Adipocyte (in vitro differentiated cells): ENCODE measurements at regions not wholly inside any gene's neighbourhood (a gene's known extent, or its start where the extent isn't known, plus 50 kb on each side); places are given as distances from the start of the nearest gene placed in this dataset.
A peak's percentile ranks its signal among the peaks of the same experiment; 100 is the strongest.

Source experiments
- DNase-seq: peaks from one replicate; pipeline ENCODE4 v3.0.0-alpha.2; 2015; ENCODE audit warnings: low read depth
- H3K27me3 ChIP-seq: replicated peaks from 2 replicates; pipeline ENCODE4 v1.7.0; 2013; ENCODE audit warnings: mild to moderate bottlenecking, low read length, moderate library complexity; ENCODE audit not compliant: control insufficient read depth, insufficient read depth
- H3K36me3 ChIP-seq: 2 replicates; pipeline ENCODE4 v1.7.0; 2013; ENCODE audit warnings: low read length, mild to moderate bottlenecking, moderate library complexity; ENCODE audit not compliant: control insufficient read depth, insufficient read depth, severe bottlenecking
- H3K4me1 ChIP-seq: 2 replicates; pipeline ENCODE4 v1.7.0; 2013; ENCODE audit warnings: mild to moderate bottlenecking, low read length, moderate library complexity; ENCODE audit not compliant: control insufficient read depth, insufficient read depth
- H3K4me3 ChIP-seq: 2 replicates; pipeline ENCODE4 v1.7.0; 2013; ENCODE audit warnings: mild to moderate bottlenecking, low read length, moderate library complexity
- H3K9ac ChIP-seq: 2 replicates; pipeline ENCODE4 v1.7.0; 2013; ENCODE audit warnings: mild to moderate bottlenecking, low read length, moderate library complexity
- H3K9me3 ChIP-seq: 2 replicates; pipeline ENCODE4 v1.7.0; 2013; ENCODE audit warnings: mild to moderate bottlenecking, low read length, moderate library complexity; ENCODE audit not compliant: control insufficient read depth

DNA sequence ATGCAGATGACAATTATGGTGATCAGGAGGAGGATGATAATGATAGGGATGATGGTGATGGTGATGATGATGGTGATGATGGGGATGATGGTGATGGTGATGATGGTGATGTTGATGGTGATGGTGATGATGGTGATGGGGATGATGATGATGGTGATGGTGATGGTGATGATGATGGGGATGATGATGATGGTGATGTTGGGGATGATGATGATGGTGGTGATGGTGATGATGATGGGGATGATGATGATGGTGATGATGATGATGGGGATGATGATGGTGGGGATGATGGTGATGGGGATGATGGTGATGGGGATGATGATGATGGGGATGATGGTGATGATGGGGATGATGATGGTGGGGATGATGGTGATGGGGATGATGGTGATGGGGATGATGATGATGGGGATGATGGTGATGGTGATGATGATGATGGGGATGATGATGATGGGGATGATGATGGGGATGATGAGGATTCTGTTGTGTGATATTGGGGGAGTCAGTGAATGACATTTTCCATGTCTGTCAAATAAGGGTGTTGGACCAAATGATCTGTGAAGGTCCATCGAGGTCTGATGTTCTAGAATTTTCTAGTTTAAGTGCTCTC lies 65.6 kb upstream of the RPL11 start:
- H3K4me3 ChIP-seq: no peak overlapping the region
- DNase-seq: no peak
- no peaks in the 10 kb centered on the region for H3K36me3 ChIP-seq
- peaks cover 9% of the 10 kb centered on the region for H3K27me3 ChIP-seq
- no peaks in the 10 kb centered on the region for H3K4me1 ChIP-seq
- H3K9ac ChIP-seq: no peak overlapping the region
- H3K9me3 ChIP-seq: no peaks in the 10 kb centered on the region

DNA sequence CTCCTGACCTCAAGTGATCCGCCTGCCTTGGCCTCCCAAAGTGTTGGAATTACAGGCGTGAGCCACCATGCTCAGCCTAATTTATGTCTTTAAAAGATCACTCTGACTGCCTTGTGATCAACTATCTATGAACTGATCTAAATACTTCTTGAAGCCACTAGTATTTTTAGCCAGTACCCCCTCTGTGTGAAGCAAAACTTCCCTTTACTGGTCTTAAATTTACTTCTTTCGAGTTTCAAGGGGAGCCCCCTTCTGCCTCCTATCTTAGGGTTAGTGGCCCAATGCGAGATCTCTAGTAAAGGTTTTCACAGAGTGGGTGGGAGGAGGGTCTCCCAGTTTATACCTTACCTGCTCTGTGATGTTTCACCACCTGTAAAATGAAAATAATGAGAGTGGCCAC lies 66.1 kb upstream of the RPL11 start:
- H3K36me3 ChIP-seq: no peaks in the 10 kb centered on the region
- H3K9ac ChIP-seq: no peak overlapping the region
- DNase-seq: no peak
- H3K4me3 ChIP-seq: no peak overlapping the region
- no peaks in the 10 kb centered on the region for H3K9me3 ChIP-seq
- peaks cover 13% of the 10 kb centered on the region for H3K27me3 ChIP-seq
- H3K4me1 ChIP-seq: no peaks in the 10 kb centered on the region

DNA sequence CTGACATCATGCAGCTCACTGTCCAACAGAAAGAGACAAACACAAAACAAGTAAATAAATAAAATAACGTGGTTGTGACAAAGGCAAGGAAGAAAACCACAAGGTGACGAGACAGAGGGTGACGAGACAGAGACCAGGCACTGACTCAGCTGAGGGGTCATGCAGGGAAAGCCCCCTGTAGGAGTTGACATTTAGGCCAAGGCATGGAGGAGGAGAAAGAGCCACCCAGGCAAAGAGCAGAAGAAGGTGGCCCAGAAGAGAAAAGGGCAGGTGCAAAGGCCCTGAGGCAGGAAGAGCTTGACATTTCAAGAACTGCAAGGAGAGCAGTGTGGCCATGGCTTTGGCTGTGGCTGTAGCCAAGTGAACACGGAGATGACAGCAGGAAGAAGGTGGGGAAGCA lies 65.1 kb upstream of the ID3 start:
- H3K36me3 ChIP-seq: no peaks in the 10 kb centered on the region
- no peak overlapping the region for H3K4me3 ChIP-seq
- peaks cover 22% of the 10 kb centered on the region for H3K27me3 ChIP-seq
- no peak overlapping the region for H3K9ac ChIP-seq
- no peaks in the 10 kb centered on the region for H3K9me3 ChIP-seq
- DNase-seq: no peak
- no peaks in the 10 kb centered on the region for H3K4me1 ChIP-seq

DNA sequence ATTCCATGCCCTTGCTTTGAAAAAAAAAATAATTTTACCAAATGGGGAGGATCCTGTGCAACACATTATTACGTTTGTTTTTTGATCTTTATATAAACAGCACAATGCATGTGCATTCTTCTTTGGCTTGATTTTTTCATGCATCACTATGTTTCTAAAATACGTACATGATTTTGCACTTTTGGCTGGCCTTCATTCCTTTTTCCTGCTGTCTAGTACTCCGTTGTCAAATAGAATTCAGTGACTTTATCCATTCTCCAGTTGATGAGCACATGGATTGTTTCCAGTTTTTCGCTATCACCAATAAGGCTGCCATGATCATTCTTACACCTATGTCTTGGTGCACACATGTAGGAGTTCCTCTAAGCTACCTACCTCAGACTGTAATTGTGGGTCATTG lies 63.0 kb upstream of the ID3 start:
- no peaks in the 10 kb centered on the region for H3K9me3 ChIP-seq
- no peak overlapping the region for H3K4me3 ChIP-seq
- H3K9ac ChIP-seq: no peak overlapping the region

DNA sequence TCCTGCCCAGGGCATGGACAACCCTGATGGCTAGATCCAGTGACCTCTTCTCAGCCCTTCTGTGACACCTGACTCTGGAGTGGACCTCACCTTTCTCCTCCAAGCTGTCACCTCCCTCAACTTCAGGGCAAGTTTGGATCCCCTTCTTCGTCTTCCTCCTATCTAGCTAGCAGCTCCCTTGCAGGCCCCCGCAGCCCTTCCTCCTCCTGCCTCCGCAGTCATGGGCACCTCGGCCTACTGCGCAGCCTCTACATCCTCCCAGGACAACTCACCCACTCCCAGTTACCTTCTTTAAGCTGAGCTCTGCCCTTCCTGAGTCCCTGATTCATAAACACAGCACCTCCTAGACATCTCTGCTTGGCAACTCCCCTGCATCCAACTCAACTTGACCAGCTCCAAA lies 61.3 kb upstream of the ID3 start:
- Histone ChIP-seq H3K4me1 (no peaks in the 10 kb centered on the region), H3K27me3 (peaks cover 32% of the 10 kb centered on the region), H3K36me3 (no peaks in the 10 kb centered on the region), H3K9me3 (no peaks in the 10 kb centered on the region), H3K4me3 (no peak overlapping the region), H3K9ac (no peak overlapping the region)
- DNase-seq: no peak

More for the DNA sequence above, 63.0 kb upstream of the ID3 start:
- Histone ChIP-seq H3K27me3 (peaks cover 25% of the 10 kb centered on the region), H3K4me1 (no peaks in the 10 kb centered on the region), H3K36me3 (no peaks in the 10 kb centered on the region)
- no peak for DNase-seq

DNA sequence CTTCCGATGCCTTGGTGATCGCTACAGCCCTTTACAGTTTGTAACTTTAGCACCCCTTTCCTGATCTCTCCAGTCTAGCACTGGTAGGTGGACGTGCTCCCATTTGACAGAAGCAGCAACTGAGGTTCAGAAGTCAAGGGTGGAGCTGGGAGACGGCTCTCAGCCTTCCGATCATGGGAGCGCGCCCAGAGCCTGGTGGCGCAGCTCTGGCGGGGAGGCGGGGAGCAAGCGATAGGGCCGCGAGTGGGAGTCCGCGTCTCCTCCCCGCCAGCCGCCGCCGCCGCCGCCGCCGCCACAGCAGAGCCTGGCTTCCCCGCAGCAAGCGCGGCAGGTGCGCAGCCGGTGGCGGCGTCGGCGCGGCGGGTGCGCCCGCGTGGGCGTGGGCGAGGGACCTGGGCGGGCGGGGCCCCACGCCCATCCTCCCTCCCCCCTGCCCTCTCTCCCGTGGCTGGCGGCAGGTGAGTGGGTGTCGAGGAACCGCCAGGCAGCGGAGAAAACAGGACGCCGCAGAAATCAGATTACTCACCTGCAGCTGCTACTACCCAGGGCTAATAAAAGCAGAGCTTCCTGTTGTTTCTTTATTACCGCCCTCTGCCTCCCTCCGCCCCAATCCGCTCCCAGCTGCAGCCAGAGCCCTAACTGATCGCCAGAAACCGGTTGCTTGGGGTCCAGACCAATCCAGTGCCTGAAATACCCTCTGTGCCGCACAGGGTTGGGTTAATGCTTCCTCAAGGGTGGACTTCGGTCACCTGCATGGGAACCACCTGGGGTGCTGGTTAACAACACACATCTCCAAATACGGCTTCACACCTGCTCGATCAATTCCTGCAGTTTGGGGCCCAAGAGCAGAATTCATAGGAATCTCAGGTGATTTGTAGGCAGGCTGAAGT lies 60.2 kb upstream of the ID3 start:
- peak; percentile 26 for DNase-seq
- no peaks in the 10 kb centered on the region for H3K9me3 ChIP-seq
- H3K4me3 ChIP-seq: no peak overlapping the region
- H3K27me3 ChIP-seq: peaks cover 38% of the 10 kb centered on the region
- no peaks in the 10 kb centered on the region for H3K36me3 ChIP-seq
- no peaks in the 10 kb centered on the region for H3K4me1 ChIP-seq
- no peak overlapping the region for H3K9ac ChIP-seq

DNA sequence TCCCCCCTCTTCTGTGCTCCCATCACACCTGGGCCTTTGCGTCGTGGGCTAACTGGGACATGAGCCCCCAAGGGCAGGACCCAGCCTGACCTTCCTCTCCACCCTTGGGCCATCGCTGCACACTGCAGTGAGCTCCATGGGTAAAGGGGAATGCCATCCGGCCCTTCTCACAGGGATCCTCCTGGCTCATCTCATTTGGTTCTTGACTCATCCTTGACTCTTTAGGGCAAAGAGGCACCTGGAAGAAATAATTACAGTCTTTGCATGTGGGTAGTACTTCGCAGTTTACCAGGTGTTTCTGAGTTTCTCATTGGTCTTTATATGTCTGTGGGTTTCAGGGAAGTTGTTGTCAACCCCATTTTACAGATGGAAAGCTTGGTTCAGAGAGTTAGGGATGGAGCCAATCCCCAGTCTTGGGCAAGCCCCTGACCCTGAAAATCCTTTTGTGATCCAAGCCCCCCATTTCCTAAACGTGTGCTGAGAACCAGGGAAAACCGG lies 59.3 kb upstream of the ID3 start:
- DNase-seq: no peak

DNA sequence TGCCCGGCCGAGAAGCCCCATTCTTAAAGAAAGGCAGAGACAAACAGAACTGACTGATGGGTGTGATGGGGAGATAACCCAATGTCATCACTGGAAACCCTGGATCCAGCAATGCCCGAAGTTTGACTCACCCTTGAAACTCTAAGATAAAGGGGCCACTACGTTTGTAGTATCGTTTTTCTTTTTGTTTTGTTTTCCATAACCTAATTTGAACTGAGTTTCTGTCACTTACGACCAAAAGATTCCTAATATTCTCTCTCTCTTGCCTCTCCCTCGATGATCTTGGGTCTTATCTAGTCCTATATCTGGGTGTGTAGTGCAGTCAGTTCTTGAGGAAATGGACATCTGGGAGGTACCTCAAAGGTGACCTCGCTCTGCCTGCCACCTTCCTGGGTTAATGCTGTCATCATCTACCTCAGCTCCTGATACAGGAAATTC lies 57.8 kb upstream of the ID3 start:
- no peak for DNase-seq
- Histone ChIP-seq H3K9me3 (no peaks in the 10 kb centered on the region), H3K9ac (no peak overlapping the region), H3K4me1 (no peaks in the 10 kb centered on the region), H3K27me3 (peaks cover 39% of the 10 kb centered on the region), H3K36me3 (no peaks in the 10 kb centered on the region), H3K4me3 (no peak overlapping the region)

More for the DNA sequence above, 59.3 kb upstream of the ID3 start:
- H3K4me3 ChIP-seq: no peak overlapping the region
- H3K4me1 ChIP-seq: no peaks in the 10 kb centered on the region
- no peaks in the 10 kb centered on the region for H3K9me3 ChIP-seq
- H3K27me3 ChIP-seq: peaks cover 39% of the 10 kb centered on the region
- H3K36me3 ChIP-seq: no peaks in the 10 kb centered on the region
- H3K9ac ChIP-seq: no peak overlapping the region

DNA sequence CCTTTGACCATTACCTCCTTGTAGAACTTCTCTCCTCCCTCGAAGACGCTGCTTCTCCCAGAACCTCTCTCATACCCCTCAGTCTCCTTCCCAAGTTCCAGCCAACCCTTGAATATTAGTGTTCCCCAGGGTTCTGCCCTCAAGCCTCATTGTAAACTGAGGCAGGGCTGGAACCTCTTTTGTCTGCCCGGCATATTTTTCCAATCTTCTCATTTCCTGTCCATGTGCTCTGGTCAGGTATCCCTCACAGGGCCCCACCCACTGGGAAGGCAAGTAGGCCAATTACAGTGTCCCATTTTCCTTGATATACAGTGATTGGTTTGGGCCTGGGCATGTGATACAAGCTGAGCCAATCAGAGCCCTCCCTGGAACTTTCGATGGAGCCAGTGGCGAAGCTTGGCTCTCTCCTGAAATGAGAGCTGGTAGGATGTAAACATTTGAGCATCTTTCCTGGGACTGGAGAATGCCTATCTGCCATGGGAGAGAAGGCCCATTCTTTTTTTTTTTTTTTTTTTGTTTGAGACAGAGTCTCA lies 57.1 kb upstream of the ID3 start:
- H3K9ac ChIP-seq: no peak overlapping the region
- H3K36me3 ChIP-seq: no peaks in the 10 kb centered on the region
- H3K4me3 ChIP-seq: no peak overlapping the region
- no peaks in the 10 kb centered on the region for H3K4me1 ChIP-seq
- no peaks in the 10 kb centered on the region for H3K9me3 ChIP-seq
- no peak for DNase-seq
- H3K27me3 ChIP-seq: peaks cover 39% of the 10 kb centered on the region

DNA sequence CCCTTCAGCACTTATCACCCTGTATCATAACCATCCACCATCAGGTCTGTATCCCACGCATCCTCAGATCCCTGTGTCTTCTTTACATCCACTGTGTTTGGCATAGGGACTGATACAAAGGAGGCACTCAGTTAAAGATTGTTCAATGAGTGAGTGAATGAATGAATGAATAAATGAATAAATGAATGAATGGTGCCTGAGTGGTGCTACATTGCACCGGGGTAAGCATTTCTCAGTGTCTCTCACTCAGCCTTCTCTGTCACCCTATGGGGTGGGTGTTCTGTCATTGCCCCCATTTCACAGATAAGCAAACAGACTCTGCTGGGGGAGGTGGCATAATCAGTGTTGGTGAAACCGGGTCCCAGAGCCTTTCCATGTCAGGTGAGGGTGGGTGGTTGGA lies 56.6 kb upstream of the ID3 start:
- Histone ChIP-seq H3K36me3 (no peaks in the 10 kb centered on the region), H3K9ac (no peak overlapping the region), H3K9me3 (no peaks in the 10 kb centered on the region), H3K27me3 (peaks cover 39% of the 10 kb centered on the region), H3K4me1 (no peaks in the 10 kb centered on the region), H3K4me3 (no peak overlapping the region)
- no peak for DNase-seq

DNA sequence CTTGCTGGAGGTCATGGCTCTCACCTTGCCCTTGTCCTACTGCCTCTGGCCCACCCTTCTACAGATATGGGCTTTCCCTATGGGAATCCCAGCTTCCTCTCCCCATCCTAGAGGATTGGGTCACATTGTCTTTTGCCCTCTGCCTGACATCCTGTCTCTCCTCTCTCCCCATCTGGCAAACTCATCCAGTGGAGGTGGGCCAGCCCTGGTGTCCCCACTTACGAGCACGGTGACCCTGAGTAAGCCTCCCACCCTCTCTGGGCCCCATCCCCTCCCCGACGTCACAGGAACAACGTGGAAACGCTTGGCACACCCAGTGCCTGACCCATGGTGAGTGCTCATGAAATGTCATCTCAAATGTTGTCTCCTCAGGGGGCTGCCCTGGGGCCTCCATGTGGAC lies 56.1 kb upstream of the ID3 start:
- no peak overlapping the region for H3K4me3 ChIP-seq
- H3K27me3 ChIP-seq: peaks cover 34% of the 10 kb centered on the region
- no peak for DNase-seq
- H3K9ac ChIP-seq: no peak overlapping the region
- H3K36me3 ChIP-seq: no peaks in the 10 kb centered on the region
- no peaks in the 10 kb centered on the region for H3K4me1 ChIP-seq
- no peaks in the 10 kb centered on the region for H3K9me3 ChIP-seq
